Gastrocnemius medialis (tissue), 4 donors: ENCODE measurements at regions not wholly inside any gene's neighbourhood (a gene's known extent, or its start where the extent isn't known, plus 50 kb on each side); places are given as distances from the start of the nearest gene placed in this dataset.

ENCODE experiments used
- POLR2A ChIP-seq, 2 donors: fragments of 450-650 bp; IDR thresholded peaks; one replicate each; pipeline ENCODE4 v1.6.1; 2017; ENCODE audit warnings: antibody characterized with exemption in 2 of 2, mild to moderate bottlenecking in 2 of 2, moderate library complexity in 2 of 2
- TF ChIP-seq, protein P1 (sequence below), 5 experiments: fragments of 450-650 bp in 3 of 5; fragments of 200-600 bp in 2 of 5; sonication (generic) in 2 of 5; IDR thresholded peaks in 4 of 5; conservative IDR thresholded peaks in 1 of 5; 1 replicate in 4 of 5; 2 replicates in 1 of 5; pipeline ENCODE4 v1.5.1; 2016 to 2019; ENCODE audit warnings: antibody characterized with exemption in 5 of 5, mild to moderate bottlenecking in 3 of 5, moderate library complexity in 3 of 5

DNA sequence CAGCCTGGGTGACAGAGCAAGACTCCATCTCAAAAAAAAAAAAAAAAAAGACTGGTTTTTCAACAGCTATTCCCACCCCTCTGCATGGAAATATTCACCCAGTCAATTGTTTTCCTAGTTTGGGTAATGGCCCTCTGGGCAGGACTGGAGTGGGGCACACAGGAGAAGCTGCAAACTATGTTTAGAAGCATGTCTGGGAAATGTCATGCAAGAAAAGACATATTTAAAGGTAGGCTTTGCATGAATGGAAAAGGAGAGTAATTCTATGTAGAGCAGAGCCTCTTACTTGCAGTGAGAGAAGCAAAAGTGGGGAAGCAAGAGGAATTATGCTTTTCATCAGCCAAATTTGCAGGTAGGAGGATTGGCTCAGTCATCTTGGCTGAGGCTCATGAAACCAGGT, 276.5 kb upstream of the PLEKHG7 start:
- TF ChIP-seq POLR2A (IDR thresholded peaks at IDR 0.05) = no peak
- TF ChIP-seq, protein P1, sequence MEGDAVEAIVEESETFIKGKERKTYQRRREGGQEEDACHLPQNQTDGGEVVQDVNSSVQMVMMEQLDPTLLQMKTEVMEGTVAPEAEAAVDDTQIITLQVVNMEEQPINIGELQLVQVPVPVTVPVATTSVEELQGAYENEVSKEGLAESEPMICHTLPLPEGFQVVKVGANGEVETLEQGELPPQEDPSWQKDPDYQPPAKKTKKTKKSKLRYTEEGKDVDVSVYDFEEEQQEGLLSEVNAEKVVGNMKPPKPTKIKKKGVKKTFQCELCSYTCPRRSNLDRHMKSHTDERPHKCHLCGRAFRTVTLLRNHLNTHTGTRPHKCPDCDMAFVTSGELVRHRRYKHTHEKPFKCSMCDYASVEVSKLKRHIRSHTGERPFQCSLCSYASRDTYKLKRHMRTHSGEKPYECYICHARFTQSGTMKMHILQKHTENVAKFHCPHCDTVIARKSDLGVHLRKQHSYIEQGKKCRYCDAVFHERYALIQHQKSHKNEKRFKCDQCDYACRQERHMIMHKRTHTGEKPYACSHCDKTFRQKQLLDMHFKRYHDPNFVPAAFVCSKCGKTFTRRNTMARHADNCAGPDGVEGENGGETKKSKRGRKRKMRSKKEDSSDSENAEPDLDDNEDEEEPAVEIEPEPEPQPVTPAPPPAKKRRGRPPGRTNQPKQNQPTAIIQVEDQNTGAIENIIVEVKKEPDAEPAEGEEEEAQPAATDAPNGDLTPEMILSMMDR (IDR thresholded peaks at IDR 0.05 in 4 of 5, conservative IDR thresholded peaks at IDR 0.05 in 1 of 5) = no peak
